ENCODE measurements at regions not wholly inside any gene's neighbourhood (a gene's known extent, or its start where the extent isn't known, plus 50 kb on each side); places are given as distances from the start of the nearest gene placed in this dataset.
"Not testable (repeated sequence)": the region's sequence is repeated elsewhere in the genome, so short reads cannot be mapped to it uniquely, and the experiment has no call there.

- not testable (repeated sequence) for DNase-seq
These were observed 383.1 kb upstream of the MBL2 start for GRCh38 chr10:53155674-53156073.

- no peak for DNase-seq
These were observed 381.2 kb upstream of the MBL2 start for GRCh38 chr10:53153831-53154230.

- no peak for DNase-seq
These were observed 367.9 kb upstream of the MBL2 start for GRCh38 chr10:53140506-53140905.

- DNase-seq: no peak
These were observed 363.3 kb upstream of the MBL2 start for GRCh38 chr10:53135897-53136253.

- no peak for DNase-seq
These were observed 362.8 kb upstream of the MBL2 start for GRCh38 chr10:53135213-53135896.

- no peak for DNase-seq
These were observed 361.5 kb upstream of the MBL2 start for GRCh38 chr10:53134050-53134449.

- DNase-seq: no peak
These were observed 357.8 kb upstream of the MBL2 start for GRCh38 chr10:53130337-53130736.

- DNase-seq: no peak
These were observed 355.1 kb upstream of the MBL2 start for GRCh38 chr10:53127686-53128085.

- no peak for DNase-seq
These were observed 350.7 kb upstream of the MBL2 start for GRCh38 chr10:53123311-53123710.

- no peak for DNase-seq
These were observed 349.7 kb upstream of the MBL2 start for GRCh38 chr10:53122281-53122680.

- no peak for DNase-seq
These were observed 343.1 kb upstream of the MBL2 start for GRCh38 chr10:53115660-53116059.

- DNase-seq: no peak
These were observed 338.9 kb upstream of the MBL2 start for GRCh38 chr10:53111529-53111928.

GRCh38 chr10:53109320-53109719, 336.7 kb upstream of the MBL2 start:
- DNase-seq: no peak

GRCh38 chr10:53108317-53108934, 335.8 kb upstream of the MBL2 start:
- DNase-seq: no peak

- DNase-seq: no peak
These were observed 335.1 kb upstream of the MBL2 start for GRCh38 chr10:53107711-53108110.

- no peak for DNase-seq
These were observed 329.8 kb upstream of the MBL2 start for GRCh38 chr10:53102424-53102823.

GRCh38 chr10:53093878-53094277, 321.3 kb upstream of the MBL2 start:
- DNase-seq: no peak

GRCh38 chr10:53091574-53091973, 319.0 kb upstream of the MBL2 start:
- no peak for DNase-seq

GRCh38 chr10:53088961-53089360, 316.4 kb upstream of the MBL2 start:
- no peak for DNase-seq

- no peak for DNase-seq
These were observed 306.7 kb upstream of the MBL2 start for GRCh38 chr10:53079283-53079682.

- DNase-seq: no peak
These were observed 304.4 kb upstream of the MBL2 start for GRCh38 chr10:53076948-53077347.

GRCh38 chr10:53075469-53075868, 302.9 kb upstream of the MBL2 start:
- no peak for DNase-seq

- no peak for DNase-seq
These were observed 299.6 kb upstream of the MBL2 start for GRCh38 chr10:53072144-53072543.

GRCh38 chr10:53071505-53072125, 299.0 kb upstream of the MBL2 start:
- no peak for DNase-seq

GRCh38 chr10:53069013-53069412, 296.4 kb upstream of the MBL2 start:
- DNase-seq: no peak

Measured in NCI-H446 (cell line).